ENCODE measurements at regions not wholly inside any gene's neighbourhood (a gene's known extent, or its start where the extent isn't known, plus 50 kb on each side); places are given as distances from the start of the nearest gene placed in this dataset.

GRCh38 chr4:128686810-128687209, 122.7 kb upstream of the JADE1 start:
- no peak for TF ChIP-seq CTCF (optimal IDR thresholded peaks at IDR 0.05 in 1 of 3, IDR thresholded peaks at IDR 0.05 in 1 of 3, conservative IDR thresholded peaks at IDR 0.05 in 1 of 3; ENCODE audit: extremely low read depth in 1 of 3, insufficient read depth in 2 of 3, low read length in 3 of 3)
- no peak for TF ChIP-seq EZH2 (IDR thresholded peaks at IDR 0.05; ENCODE audit: low read length)

Measured in keratinocyte (primary cell).